Activated CD4-positive, alpha-beta T cell treated with anti-CD3 and anti-CD28 coated beads, Interleukin-2, amount 50 U/mL, for 4 hours (primary cell): ENCODE measurements at regions not wholly inside any gene's neighbourhood (a gene's known extent, or its start where the extent isn't known, plus 50 kb on each side); places are given as distances from the start of the nearest gene placed in this dataset.
"Not testable (repeated sequence)": the region's sequence is repeated elsewhere in the genome, so short reads cannot be mapped to it uniquely, and the experiment has no call there.

Experiments
- DNase-seq, 2 experiments: peaks; one replicate each; pipeline ENCODE4 v3.0.0-alpha.2; 2020

DNA sequence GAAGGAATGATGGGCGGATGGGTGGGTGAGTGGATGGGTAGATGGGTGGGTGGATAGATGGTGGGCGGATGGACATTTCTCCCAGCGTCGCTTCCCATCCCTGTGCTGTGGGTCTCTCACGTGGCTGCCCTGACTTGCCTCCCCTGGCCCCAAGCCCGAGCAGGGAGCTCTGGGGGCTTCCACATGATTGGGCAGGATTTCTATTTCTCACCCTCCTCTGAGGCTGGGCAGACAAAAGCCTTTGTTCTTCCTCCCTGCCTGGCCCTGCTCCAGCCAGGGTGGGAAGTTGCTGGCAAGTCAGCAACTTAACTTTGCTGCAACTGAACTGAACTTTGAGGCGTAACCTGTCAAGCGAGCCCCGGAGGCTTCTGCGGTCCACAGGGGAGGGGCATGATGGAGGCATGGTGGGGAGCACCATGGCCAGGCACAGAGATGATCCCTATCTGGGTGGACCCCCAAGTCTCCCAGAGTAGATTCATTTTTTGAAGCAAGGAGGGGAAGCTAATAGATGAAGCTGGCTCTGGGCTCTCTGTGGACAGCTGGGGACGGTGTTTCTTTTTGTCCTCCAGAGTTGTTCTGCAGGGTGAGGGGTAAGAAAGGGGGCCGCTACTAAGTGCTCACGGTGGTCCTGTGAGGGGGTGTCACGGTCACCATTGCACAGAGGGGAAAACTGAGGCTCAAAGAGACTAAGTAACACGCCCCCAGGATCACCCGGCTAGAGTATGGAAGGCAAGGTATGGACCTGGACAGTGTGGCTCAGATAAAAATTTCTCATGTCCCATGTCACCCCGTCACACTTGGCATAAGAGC is 140.1 kb downstream of the CEBPB start:
- DNase-seq: no peak

DNA sequence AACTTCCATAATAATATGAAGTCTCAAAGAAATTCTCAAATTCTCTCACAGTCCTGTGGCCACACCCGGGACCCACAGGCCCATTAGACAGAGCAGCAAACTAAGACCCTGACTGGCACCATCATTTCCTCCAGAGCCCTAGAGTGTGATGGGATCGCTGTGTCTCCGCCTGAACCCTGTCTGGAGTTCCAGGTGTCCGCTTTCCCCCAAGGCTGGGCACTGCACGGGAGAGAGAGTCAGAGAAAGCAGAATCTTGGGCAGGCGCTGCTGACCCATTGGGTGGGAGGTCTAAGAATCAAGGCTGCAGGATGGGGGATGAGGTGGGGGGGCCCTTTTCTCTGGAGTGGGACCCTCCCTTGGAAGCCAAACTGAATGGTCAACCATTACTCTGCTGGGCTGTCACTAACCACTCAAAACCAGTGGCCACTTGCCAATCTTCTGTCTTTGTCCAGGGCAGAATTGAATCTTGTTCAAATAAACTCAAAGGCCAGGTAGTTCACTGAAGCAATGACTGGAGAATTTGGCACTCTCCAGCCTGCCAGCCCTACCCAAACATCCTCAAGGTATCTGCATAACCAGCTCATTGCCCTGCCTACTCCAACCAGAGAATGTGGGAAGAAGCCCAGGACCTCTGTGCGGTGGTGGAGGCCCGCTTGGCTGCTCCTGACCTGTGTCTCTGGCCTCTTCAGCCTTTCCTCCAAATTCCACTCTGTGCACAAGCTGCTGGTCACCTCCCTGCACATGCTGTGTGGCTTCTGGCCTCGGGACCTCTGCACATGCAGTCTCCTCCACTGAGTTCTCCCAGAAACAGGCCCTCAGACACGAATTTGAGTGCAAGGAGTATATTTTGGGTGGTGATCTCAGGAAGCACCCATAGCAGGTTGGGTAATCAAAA is 141.1 kb downstream of the CEBPB start:
- DNase-seq: no peak

DNA sequence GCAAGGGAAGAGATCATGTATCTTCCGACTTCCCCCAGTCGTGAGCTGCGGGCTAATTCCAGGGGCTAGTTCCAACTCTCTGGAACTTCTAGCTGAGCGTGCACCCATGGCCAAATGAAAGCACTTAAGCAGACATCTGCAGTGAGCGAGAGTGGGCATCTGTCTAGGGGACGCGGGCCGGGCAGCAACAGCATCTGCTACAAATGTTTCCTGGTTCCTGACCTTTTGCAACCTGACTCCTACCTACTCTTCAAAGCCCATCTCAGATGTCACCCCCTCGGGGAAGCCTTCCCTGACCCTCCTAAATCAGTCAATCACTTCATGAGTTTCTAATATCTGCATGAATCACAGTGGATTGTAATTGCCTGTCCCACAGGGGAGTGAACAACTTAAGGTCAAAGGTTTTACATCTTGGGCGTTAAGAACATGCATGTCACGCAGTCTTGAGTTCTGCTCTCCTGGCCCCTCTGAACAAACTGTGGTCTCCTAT is 141.9 kb downstream of the CEBPB start:
- DNase-seq: no peak

DNA sequence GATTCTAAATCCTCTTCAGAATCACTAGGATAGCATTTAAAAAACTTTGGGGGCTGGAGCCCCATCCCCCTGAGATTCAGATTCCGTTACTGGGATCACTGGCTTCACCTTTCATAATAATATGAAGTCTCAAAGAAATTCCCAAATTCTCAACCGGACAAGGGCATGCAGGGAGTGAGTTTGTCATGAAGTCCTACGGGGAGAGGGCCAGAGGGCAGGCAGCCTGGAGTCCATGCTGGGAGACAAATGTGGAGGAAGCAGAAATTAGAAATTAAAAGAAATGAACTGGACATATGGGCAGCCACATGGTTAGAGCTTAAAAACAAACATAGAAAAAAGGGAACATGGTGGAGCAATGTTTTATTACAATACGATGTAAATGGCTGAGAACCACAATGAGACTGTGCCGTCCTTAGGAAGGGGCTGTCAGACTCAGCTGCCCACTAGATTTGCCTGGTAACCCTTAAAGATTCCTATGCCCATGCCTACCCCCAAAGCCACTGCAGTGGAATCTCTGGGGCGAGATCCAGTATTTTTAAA is 142.6 kb downstream of the CEBPB start:
- no peak for DNase-seq

DNA sequence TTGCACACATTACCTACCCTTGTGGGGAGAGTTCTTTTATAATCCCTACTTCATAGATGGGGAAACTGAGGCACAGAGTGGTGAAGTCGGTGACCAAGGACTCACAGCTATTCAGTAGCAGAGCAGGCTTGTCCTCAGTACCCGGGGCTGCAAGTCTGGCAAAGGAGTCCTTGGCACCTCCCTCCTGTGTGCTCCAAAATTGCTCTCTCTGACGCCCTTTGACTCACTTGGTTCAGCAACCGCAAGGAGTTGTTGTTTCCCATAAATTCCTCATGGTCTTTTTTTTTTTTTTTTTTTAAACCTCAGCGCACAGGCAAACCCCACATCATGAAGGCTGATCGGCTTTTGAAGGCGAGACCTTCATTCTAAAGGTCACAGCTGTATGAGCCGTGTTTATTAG is 143.2 kb downstream of the CEBPB start:
- no peak for DNase-seq

DNA sequence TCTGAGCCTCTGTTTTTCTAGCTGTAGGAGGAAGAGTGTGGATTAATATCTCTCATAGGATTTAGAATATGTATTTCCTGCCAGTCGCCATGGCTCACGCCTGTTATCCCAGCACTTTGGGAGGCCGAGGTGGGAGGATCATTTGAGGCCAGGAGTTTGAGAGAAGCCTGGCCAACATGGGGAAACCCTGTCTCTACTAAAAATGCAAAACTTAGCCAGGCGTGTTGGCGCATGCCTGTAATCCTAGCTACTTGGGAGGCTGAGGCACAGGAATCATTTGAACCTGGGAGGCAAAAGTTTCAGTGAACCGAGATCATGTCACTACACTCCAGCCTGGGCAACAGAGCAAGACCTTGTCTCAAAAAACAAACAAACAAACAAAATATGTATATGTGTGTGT is 143.9 kb downstream of the CEBPB start:
- DNase-seq: not testable (repeated sequence)

DNA sequence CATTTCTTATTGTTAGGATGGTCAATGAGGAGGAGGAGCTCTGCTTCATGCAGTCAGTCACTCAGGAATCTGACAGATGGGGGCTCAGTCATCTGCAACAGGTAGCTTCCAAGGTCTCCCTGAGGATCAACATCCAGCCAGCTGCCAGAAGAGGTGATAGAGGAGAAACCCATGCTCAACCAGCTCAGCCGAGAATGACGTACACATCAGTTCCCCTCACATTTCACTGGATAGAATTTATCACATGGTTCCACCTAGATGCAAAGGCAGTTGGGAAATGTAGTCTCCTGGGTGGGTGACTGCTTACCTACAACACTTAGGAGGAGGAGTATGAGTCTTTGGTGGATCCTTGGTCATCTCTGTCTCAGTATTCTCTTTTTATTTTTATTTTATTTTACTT is 144.5 kb downstream of the CEBPB start:
- no peak for DNase-seq

DNA sequence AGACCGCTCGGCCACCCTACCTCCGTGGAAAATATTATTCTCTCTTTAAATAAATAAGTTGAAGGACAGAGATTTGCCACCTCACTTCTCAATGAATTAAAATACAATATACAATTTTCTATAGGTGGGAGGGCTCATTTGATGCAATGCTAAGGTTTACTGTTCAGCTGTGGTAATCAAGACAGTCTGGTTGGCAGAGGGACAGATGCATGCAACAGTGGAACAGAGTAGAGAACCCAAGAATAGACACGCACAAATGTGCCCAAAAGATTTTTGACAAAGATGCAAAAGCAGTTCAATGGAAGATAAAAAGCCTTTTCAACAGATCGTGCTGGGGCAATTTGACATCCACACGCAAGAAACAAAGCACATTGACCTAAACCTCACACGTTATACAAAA is 145.2 kb downstream of the CEBPB start:
- no peak for DNase-seq

DNA sequence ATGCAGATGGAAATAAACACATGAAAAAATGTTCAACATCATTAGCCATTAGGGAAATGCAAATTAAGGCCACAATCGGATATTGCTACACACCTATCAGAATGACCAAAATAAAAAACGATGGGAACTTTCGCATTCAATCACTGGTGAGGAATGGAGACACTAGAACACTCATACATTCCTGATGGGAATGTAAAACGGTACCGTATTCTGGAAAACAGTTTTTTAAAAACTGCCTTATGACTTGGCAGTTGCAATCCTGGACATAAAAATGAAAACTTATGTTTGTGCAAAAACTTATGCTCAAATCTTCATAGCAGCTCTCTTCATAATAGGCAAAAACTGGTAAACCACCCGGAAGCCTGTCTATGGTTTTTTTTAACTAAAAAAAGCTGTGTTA is 146.0 kb downstream of the CEBPB start:
- DNase-seq: no peak

DNA sequence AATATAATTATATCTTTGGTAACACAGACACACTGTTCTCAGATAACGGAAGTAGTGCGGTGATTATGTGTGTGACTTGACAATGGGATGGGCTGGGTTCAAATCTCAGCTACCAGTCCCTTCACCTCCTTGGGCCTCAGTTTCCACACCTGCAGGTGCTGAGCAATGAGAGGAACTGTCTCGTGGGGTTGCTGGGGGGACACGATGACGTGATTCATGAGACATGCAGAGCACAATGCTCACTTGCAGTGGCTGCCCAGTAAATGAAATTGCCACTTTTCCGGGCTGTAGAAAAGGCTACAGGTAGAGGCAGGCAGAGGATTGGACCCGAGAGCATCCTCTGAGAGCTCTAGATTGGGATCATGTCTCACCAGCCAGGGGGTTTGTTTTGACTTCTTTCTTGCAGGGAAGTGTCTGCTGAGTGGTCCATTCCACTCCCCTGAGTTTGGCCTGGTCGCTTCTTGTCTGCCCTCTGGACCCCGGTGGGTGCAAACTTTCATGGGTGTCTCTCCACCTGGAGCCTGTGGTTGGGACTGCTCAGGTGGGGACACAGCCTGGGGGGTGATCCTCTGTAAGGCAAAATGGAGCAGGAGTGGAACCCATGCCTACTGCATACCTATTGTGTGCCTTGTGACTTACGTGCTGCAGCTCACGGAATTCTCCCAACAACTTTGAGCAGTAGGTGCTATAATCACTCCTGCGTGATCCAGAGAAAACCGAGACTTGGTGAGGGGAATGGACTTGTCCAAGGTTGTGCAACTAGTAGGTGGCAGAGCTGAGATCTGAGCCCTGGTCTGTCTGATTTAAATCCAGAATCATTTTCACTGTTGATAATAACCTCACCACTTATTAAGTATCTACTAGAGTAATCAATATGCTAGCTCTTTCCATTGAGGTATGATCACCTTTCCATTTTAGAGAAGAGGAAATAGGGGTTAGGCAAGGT is 147.2 kb downstream of the CEBPB start:
- DNase-seq: no peak

DNA sequence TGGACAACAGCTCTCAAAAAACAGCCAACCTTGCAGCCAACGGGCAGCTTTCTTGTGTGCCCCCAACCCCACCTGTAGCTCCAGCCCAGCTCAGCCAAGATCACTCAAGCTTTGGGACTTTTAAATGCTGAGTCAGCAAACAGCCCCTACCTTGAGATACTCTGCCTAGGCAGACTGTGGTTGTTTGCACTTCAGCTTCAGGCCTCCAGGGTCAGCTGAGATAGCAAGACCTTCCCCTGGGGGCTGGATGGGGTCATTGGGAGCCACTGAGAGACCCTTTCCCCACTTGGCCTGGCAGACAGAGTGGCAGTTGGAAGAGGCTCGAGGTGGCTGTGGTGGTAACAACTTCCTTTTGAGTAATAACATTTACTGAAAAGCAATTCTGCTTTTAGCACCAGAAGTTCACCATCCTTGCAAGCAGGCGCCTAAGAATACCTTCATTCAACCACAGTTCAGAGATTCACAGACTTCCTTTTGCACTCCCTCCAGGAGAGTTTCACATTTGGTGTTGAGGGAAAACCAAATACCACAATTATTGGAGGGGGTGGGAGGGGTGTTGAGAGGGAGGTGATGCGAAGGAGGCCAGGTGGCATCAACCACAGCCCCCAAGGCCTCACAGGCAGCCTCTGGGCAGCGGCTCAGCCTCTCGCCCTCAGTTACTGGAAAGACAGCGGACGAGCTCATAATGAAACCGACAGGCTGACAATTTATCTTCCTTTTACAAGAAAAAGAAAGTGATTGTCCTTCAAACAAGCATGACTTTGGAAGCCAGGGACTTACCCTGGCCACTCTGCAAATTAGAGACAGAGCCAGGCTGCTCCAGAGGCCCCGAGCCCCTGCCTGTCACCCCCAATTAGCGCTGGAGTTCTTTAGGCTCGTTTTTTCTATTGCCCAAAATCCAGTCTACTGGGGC is 148.1 kb downstream of the CEBPB start:
- DNase-seq: no peak

DNA sequence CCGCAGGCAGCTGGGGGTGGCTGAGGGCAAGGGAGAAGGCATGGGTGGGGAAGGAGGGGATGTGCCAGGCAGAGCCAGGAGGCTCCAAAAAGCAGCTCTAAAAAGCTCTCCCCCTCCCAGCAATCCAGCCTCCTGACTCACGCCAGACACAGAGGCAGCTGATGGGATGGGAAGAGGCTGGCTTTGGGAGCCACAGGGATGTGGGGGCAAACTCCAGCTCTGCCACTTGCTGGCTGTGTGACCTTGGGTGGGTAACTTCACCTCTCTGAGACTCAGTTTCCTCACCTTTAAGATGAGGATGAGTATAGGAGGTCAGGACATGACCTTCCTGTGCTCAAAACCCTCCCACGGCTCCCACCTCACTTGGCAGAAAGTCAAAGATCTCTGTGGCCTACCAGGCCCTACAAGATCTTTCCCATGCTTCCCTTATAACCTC is 148.9 kb downstream of the CEBPB start:
- no peak for DNase-seq

DNA sequence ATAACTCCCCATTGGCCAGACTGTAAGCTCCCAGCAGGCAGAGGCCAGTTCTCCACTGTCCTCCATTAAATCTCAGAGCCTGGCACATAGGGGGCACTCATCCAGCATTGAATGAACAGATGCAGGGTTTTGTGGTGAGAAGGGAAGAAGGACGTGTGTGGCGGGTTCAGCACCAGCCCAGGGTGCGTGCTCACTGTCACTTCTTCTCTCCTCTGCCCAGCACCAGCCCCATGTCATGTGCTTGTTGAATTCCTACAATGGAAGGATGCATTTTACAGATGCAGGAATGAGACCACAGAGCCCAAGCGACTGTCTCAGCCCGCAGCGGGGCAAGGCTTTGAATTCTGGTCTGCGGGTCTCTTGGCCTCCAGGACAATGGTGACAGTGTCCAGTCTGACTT is 149.9 kb downstream of the CEBPB start:
- no peak for DNase-seq

DNA sequence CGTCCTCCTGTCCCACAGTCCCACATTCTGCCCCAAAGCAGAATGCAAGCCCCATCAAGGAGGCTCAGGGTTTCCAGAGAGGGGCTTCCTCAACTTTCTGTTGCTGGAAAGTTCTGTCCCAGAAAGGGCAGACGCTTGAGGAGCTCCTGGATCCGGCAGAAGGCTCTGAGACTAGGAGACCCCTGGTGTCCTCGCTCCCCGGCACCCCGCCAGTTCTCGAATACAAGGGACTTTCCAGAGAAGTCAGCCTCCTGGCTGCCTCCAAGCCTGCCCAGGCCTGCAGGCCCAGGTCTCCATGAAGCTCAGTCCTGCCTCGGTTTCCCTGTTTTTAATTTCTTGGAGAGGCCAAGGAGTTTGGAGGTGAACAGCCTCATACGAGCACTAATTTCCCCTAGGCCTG is 150.4 kb downstream of the CEBPB start:
- no peak for DNase-seq

DNA sequence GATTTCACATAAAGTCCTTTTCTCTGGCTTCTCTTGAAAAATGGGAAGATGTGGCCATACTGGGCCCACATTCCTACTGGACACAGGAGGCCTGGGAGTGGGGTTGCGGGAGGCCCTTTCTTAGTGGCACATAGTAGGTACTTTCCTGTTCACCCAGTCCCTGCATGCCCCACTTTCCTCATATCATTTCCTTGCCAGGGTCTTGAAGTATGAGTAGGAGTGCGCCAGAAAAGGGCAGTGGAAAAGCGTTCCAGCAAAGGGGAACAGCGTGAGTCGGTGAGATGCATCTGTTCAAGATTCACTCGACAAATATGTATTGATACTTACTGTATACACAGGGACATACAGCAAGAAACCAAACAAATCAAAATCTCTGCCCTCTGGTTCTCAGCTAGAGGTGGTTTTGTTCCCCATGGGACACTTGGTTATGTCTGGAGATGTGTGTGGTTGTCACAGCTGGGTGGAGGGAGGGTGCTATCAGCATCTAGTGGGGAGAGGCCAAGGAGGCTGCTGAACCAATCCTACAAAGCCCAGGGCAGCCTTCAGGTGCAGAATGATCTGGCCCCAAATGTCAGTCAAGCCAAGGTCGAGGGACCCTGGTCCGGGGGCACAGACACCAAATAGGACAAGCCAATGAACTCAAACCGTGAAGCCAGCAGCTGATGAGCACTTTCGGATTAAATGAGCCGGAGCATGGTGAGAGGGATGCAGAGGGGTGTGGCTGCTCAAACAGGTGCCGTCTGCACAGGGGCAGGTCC is 151.4 kb downstream of the CEBPB start:
- DNase-seq: no peak

DNA sequence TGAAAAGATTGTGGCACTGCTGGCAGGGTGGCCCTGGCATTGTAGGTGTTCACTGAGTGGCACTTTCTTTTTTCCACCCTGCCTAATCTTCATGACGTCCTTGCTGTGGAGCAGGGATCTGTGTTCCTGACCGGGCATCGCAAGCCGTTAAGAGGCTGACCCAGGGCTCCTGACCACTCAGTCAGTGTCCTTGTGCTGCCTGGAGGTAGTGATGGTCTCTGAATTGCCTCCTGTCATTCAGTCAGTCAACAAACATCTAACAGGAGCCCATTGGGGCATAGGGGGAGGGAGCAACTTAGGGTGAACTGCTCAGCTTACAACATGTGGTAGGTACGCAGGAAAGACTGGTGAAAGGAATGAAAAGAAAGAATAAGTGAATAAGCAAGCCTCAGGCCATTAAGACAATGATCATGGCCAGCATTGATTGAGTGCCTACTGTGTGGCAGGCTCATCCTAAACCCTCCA is 152.0 kb downstream of the CEBPB start:
- DNase-seq: no peak

DNA sequence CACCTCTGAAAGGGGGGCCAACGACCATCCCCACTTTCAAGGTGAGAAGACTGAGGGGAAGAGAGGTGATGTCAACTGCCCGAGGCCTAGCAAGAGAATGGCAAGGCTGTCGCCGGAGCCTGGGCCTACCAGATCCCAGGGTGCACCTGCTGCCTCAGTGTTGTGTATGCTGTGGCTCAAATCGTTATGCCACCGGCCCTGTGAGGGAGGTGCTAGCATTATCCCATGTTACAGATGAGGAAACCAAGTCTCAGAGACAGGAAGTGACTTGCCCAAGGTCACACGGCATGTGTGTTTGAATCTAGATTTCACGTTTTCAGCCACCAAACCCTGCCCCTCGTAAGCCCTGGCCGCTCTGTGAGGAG is 152.5 kb downstream of the CEBPB start:
- DNase-seq: no peak

DNA sequence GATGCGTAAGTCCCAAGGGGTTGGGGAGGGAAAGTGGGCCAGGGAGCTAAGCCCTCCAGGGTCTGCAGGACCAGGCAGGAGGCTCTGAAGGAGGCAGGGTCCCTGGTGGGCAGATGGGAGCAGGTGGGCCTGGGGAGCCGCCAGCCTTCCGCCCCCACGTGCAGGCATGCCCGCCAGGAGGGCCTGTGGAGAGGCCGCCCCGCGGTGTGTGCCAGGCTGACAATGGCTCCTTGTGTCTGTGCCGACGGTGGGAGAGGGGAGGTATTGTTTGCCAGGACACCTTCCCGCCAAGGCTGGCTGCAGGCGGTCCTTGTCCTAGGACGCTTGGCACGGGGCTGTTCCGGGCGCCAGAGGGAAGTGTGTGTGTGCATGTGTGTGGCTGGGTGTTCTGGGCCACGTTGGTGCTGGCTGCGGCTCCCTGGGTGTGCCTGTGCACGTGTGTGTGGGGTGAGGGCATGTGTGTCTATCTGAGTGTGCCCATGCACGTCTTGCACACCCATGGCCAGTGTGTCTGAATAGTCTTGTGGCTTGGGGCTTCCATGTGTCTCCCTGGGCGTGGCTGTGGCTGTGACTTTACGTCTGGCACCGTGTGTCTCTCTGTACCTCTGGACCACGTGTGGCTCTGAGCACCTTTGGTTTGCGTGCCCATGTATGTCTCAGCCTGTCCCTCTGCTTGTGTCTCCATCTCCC is 153.0 kb downstream of the CEBPB start:
- DNase-seq: no peak

DNA sequence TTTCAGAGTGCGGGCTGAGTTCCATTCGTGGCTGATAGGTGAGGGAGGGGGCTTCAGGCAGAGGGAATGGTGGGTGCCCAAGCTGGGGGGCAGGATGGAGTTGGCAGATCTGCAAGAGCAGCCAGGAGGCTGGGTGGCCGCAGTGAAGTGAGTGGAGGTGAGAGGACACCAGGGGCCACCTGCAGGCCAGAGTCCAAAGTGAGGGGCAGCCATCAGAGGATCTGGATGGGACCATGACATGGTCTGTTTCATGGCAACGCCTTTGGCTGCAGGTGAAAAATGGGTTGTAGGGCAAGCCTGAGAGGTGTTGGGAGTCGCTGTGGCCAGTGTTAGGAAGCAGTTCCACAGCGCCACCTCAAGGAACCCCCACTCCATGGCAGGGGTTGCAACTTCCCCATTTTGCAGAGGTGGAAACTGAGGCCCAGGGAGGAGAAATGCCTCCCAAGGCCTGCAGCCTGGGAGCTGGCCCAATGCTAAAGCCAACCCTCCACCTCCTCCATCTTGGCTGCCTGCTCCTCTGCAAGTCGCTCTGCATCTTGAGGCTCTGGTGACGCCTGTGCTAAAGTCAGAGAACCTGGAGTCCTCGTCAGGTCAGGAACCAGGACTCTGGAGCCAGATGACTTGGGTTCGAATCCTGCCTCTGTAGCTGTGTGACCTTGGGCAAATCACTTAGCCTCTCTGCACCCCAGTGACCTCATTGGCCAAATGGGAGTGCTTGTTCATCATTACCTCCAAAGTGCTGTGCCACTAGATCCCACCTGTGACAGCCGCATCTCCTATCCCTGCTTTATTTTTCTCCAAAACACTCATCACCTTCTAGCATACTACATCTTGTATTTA is 153.8 kb downstream of the CEBPB start:
- no peak for DNase-seq
